ENCODE measurements at regions not wholly inside any gene's neighbourhood (a gene's known extent, or its start where the extent isn't known, plus 50 kb on each side); places are given as distances from the start of the nearest gene placed in this dataset.
"Not testable (repeated sequence)": the region's sequence is repeated elsewhere in the genome, so short reads cannot be mapped to it uniquely, and the experiment has no call there.

GRCh38 chr22:33139937-33140336 lies 81.8 kb upstream of the SYN3 start:
- no peak for DNase-seq

- not testable (repeated sequence) for DNase-seq
Measured at GRCh38 chr22:33138333-33138732, 80.2 kb upstream of the SYN3 start.

DNA sequence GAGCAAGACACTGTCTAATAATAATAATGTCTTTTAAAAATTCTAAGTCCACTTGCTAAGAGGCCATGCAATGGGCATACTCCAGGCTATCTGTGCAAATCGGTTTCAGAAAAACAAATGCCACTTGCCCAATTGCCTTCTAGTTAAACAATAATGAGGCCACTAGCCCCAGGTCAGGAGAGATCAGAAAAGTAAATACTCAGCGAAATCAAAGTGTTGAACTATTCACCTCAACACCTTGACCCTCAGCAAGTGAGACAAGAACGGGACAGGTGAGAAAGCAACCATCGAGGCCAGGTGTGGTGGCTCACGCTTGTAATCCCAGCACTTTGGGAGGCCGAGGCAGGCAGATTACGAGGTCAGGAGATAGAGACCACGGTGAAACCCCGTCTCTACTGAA lies 72.3 kb upstream of the SYN3 start:
- DNase-seq, result no peak

- no peak for DNase-seq
Measured at GRCh38 chr22:33129621-33130020, 71.4 kb upstream of the SYN3 start.

DNA sequence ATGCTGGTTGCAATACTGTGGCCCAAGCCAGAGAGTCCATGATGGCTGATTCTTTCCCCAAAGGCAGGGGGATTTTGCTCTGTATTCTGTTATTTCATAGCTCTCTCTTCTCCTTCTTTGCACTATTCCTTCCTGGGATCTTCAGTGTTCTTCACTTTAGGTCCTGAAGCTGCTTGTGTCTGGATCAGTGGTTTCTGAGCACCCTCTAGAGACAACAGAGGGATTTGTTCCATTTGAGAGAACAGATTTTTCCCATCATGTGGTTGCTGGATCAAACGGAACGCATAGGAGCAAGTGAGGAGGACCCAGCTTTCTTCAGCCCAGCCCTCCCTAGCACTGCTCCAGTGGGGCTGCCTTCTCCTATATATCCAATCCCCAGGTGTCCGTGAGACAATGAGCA lies 68.7 kb upstream of the SYN3 start:
- no peak for DNase-seq

DNA sequence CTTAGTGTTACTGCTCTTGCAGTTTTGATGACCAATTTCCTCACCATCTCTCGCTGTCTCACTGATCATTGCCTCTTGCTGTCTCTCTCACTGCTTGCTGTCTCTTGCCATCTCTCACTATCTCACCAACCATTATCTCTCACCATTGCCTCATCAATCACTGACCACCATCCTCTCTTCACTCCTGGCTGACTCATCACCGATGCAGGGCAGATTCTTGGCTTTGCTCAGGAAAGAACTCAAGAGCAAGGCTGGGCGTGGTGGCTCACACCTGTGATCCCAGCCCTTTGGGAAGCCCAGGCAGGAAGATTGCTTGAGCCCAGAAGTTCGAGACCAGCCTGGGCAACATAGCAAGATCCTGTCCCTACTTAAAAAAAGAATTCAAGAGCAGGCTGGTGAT lies 66.3 kb upstream of the SYN3 start:
- no peak for DNase-seq

DNA sequence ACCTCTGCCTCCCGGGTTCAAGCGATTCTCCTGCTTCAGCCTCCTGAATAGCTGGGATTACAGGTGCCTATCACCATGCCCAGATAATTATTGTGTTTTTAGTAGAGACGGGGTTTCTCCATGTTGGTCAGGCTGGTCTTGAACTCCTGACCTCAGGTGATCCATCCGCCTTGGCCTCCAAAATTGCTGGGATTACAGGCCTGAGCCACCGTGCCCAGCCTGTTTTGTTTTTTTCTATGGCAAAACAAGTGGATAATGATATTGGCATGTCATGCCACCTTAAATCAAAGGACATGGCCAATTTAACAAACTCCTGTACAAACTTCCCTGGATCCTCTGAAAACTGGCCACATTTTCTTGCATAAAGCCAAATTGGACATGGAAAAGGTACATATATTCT lies 64.3 kb upstream of the SYN3 start:
- DNase-seq, result not testable (repeated sequence)

DNA sequence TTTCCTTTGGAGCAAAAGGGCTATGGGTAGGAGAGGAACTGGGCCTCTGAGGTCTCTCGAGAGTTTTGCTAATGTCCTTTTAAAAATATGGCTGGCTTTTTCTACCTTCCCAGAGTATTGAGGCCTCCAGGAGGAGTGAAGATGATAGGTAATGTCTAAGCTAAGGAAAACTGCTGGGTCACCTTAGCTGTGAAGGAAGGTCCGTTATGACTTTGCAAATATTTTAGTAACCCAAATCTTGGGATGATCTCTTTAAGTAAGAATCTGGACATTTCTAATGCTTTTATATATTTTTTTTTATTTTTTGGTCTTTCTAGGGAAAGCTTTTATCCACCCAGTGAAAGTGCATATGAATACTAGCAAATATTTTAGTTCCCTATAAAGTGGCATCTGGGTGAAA lies 60.9 kb upstream of the SYN3 start:
- no peak for DNase-seq

DNA sequence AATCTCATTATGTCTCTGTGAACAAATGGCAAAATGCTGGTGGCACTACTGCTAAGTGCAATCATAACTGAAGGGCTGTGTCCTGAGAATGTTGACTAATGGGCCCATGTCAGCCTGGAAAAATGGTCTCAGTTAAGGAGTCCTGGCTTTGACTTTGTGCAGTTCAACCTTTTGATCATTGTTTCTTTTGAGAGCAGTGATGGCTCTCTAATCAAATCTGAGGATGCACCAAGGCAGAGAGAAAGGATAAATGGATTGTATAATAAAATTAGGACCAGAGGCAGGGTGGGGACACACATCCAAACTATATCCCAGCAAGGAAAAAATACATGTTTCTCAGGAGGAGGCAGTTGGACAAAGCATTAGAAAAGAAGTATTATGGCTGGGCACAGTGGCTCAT lies 59.6 kb upstream of the SYN3 start:
- DNase-seq, result no peak

GRCh38 chr22:33116841-33117547 lies 58.8 kb upstream of the SYN3 start:
- DNase-seq, result no peak

DNA sequence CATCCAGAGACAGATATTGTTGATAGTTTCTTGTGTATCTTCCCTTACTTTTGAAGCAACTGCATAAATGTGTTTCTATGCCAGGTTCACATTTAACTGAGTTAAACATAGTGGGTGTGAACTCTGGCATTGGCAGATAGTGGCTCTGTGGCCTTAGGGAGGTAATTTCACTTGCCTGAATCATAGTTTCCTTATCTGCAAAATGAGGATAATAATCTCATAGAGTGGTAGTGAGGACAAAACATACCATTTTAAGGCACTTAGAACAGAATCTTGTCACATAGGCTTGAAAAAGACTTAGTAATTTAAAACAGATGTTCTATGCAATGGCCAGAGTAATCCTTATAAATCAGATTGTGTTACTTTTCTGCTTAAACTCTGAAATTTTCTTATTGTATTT lies 56.4 kb upstream of the SYN3 start:
- DNase-seq, result no peak

GRCh38 chr22:33112580-33112979 lies 54.4 kb upstream of the SYN3 start:
- peak; percentile 52 for DNase-seq

- DNase-seq, result no peak
Measured at GRCh38 chr22:33111491-33111890, 53.3 kb upstream of the SYN3 start.

DNA sequence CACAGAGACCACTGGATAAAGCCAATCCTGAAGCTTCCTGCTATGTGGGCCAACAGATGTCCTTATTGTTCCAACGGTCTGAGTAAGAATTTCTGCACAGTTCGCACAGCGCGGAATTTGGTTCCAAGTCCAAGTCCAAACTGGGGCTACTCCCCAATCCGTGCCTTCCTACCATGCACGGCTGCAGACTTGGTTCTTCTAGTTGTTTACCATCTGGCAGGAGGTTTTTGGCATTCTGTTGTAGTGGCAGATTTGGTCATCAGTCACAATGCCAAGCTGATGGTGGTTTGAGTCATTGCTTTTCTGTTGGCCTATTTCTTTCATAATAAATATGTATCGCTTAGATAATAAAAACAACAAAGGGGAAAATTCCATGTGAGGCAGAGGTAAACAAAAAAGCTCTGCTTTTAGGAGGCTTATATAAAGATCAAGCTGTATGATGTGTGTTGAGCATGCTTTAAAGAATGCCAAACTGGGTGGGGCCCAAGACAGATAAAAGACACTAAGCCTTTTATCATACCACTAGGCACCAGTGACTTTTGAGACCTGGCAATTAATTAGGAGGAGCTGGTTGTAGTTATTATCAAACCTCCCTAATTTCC lies 52.5 kb upstream of the SYN3 start:
- DNase-seq, result no peak

GRCh38 chr22:33109514-33110430 lies 51.6 kb upstream of the SYN3 start:
- DNase-seq, result no peak

- DNase-seq, result no peak
Measured at GRCh38 chr22:33108037-33108436, 49.9 kb upstream of the SYN3 start.

Measured in NCI-H345 (cell line).